ENCODE measurements at regions not wholly inside any gene's neighbourhood (a gene's known extent, or its start where the extent isn't known, plus 50 kb on each side); places are given as distances from the start of the nearest gene placed in this dataset.

- TF ChIP-seq USF2 (IDR thresholded peaks at IDR 0.05; ENCODE audit: low read depth, low read length), result no peak
- no peak for TF ChIP-seq CHD1 (IDR thresholded peaks at IDR 0.05; ENCODE audit: low read depth, low read length)
- no peak for TF ChIP-seq POLR2A (IDR thresholded peaks at IDR 0.05; ENCODE audit: low read depth, low read length)
- no peak for TF ChIP-seq MAFK (IDR thresholded peaks at IDR 0.05; ENCODE audit: low read depth, low read length)
- TF ChIP-seq RFX5 (IDR thresholded peaks at IDR 0.05; ENCODE audit: low read depth, low read length), result no peak
- TF ChIP-seq, protein P1, sequence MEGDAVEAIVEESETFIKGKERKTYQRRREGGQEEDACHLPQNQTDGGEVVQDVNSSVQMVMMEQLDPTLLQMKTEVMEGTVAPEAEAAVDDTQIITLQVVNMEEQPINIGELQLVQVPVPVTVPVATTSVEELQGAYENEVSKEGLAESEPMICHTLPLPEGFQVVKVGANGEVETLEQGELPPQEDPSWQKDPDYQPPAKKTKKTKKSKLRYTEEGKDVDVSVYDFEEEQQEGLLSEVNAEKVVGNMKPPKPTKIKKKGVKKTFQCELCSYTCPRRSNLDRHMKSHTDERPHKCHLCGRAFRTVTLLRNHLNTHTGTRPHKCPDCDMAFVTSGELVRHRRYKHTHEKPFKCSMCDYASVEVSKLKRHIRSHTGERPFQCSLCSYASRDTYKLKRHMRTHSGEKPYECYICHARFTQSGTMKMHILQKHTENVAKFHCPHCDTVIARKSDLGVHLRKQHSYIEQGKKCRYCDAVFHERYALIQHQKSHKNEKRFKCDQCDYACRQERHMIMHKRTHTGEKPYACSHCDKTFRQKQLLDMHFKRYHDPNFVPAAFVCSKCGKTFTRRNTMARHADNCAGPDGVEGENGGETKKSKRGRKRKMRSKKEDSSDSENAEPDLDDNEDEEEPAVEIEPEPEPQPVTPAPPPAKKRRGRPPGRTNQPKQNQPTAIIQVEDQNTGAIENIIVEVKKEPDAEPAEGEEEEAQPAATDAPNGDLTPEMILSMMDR (conservative IDR thresholded peaks at IDR 0.05; ENCODE audit: low read depth, low read length), result no peak
- TF ChIP-seq BHLHE40 (IDR thresholded peaks at IDR 0.05; ENCODE audit: low read depth, low read length), result no peak
- no peak for TF ChIP-seq ELK1 (IDR thresholded peaks at IDR 0.05; ENCODE audit: borderline replicate concordance, low read depth, low read length)
- H3K4me1 ChIP-seq (ENCODE audit: control insufficient read depth, insufficient read depth, low read length), result peaks cover 3% of the 10 kb centered on the region; the same call in 1 of the 2 replicates
- ATAC-seq (ENCODE audit: low read depth) (no peak), DNase-seq (no peak)
- no peak overlapping the region for H2AFZ ChIP-seq (replicated peaks; ENCODE audit: low read length, poor library complexity)
- H4K20me1 ChIP-seq (ENCODE audit: insufficient read depth, low read length), result no peaks in the 10 kb centered on the region
- 73% methylated on average over 2 of the region's 9 CpGs; no CpG with 5 or more reads in 1 of the 2 experiments for WGBS, 2 experiments (ENCODE audit: extremely low coverage in 2 of 2, insufficient read length in 1 of 2)
- no TSS peak for BruUV-seq (replicated peaks)
- no peak overlapping the region for H2BK120ac ChIP-seq (ENCODE audit: low read depth, low read length)
- no peak overlapping the region for H3K4me3 ChIP-seq (ENCODE audit: insufficient read depth, low read depth, low read length)
- no peak overlapping the region for H2BK15ac ChIP-seq (ENCODE audit: low read depth, low read length)
- no peaks in the 10 kb centered on the region for H3K27me3 ChIP-seq (ENCODE audit: control insufficient read depth, insufficient read depth, low read length)
- no peak overlapping the region for H2AK9ac ChIP-seq (replicated peaks; ENCODE audit: low read depth, low read length, poor library complexity)
- in situ Hi-C loops (cut with MboI; ENCODE audit: low sequenced_read_pairs), result no loop called here
- no peak overlapping the region for H4K8ac ChIP-seq (ENCODE audit: low read depth in 2 of 2, low read length in 2 of 2)
- intact Hi-C loops (cut with micrococcal nuclease), result no loop called here
- H3K23ac ChIP-seq (ENCODE audit: low read depth, low read length), result no peak overlapping the region
- POLR2A ChIA-PET (ENCODE audit: unreplicated experiment), result no interaction called here
- no peak overlapping the region for H3K9ac ChIP-seq (ENCODE audit: low read depth, low read length)
- H3K36me3 ChIP-seq (ENCODE audit: control insufficient read depth, insufficient read depth, low read length), result no peaks in the 10 kb centered on the region
- H3K4me2 ChIP-seq (ENCODE audit: low read depth, low read length), result no peak overlapping the region
- no peak overlapping the region for H3K56ac ChIP-seq (ENCODE audit: extremely low read depth, insufficient read depth, low read length)
- H4K5ac ChIP-seq (ENCODE audit: low read depth, low read length), result no peak overlapping the region
- no peaks in the 10 kb centered on the region for H3K9me1 ChIP-seq (ENCODE audit: insufficient read depth, low read length)
- CTCF ChIA-PET, result no interaction called here
- no peak overlapping the region for H3K27ac ChIP-seq (ENCODE audit: insufficient read depth, low read length)
- dilution Hi-C loops (cut with HindIII; ENCODE audit: low sequenced_read_pairs, unreplicated experiment), result no loop called here
- H3K14ac ChIP-seq (replicated peaks; ENCODE audit: low read depth, low read length), result no peak overlapping the region
- H2BK5ac ChIP-seq (ENCODE audit: low read depth, low read length, poor library complexity, severe bottlenecking), result no peak overlapping the region
- H3K4ac ChIP-seq (ENCODE audit: low read depth, low read length), result no peak overlapping the region
- H4K91ac ChIP-seq (ENCODE audit: insufficient read depth, low read depth, low read length), result no peak overlapping the region
- H3K79me1 ChIP-seq (ENCODE audit: low read depth in 1 of 2, low read length in 2 of 2), result no peaks in the 10 kb centered on the region
- H2AK5ac ChIP-seq (ENCODE audit: low read depth, low read length), result no peak overlapping the region
- no peak overlapping the region for H3K18ac ChIP-seq (ENCODE audit: low read depth, low read length)
- H3K9me3 ChIP-seq (ENCODE audit: control insufficient read depth, insufficient read depth, low read length), result peaks cover 10% of the 10 kb centered on the region
- no peak overlapping the region for H2BK20ac ChIP-seq (ENCODE audit: low read depth, low read length)
Measured at GRCh38 chr6:168165373-168165772, 86.4 kb upstream of the FRMD1 start.

All from IMR-90 (cell line).